Natural killer cell (primary cell): ENCODE measurements at regions not wholly inside any gene's neighbourhood (a gene's known extent, or its start where the extent isn't known, plus 50 kb on each side); places are given as distances from the start of the nearest gene placed in this dataset.
A peak's percentile ranks its signal among the peaks of the same experiment; 100 is the strongest.

Experiments used
- ATAC-seq, 3 donors: fragments of 150-1000 bp in 2 of 3; fragments of 200-7000 bp in 1 of 3; cut with Tn5 transposase; 1 replicate in 1 of 3; 2 replicates in 2 of 3; pipeline ENCODE4 v1.10.0; 2021; ENCODE audit warnings: mild to moderate bottlenecking in 2 of 3, moderate library complexity in 2 of 3
- DNase-seq, 2 donors: peaks; one replicate each; pipeline versions ENCODE4 v3.0.0 to v3.0.0-alpha.2; 2013 to 2021; ENCODE audit warnings: mixed read lengths in 1 of 2
- H3K27ac ChIP-seq: one replicate; pipeline ENCODE4 v1.5.1; 2013; ENCODE audit warnings: mild to moderate bottlenecking, low read length
- H3K27me3 ChIP-seq: one replicate; pipeline ENCODE4 v1.6.1; 2013; ENCODE audit warnings: low read length; ENCODE audit not compliant: control insufficient read depth, insufficient read depth
- H3K36me3 ChIP-seq: one replicate; pipeline ENCODE4 v1.6.1; 2013; ENCODE audit warnings: low read length; ENCODE audit not compliant: control insufficient read depth, insufficient read depth
- H3K4me1 ChIP-seq: one replicate; pipeline ENCODE4 v1.6.1; 2013; ENCODE audit warnings: low read length; ENCODE audit not compliant: control insufficient read depth, insufficient read depth
- H3K4me3 ChIP-seq: one replicate; pipeline ENCODE4 v1.5.1; 2013; ENCODE audit warnings: low read length
- H3K9me3 ChIP-seq: one replicate; pipeline ENCODE4 v1.6.1; 2013; ENCODE audit warnings: low read length; ENCODE audit not compliant: control insufficient read depth, insufficient read depth
- H3K27ac Mint-ChIP-seq, 2 donors: one replicate each; pipeline ENCODE4 v1.8.0; 2022; ENCODE audit warnings: mild to moderate bottlenecking in 2 of 2, mixed read lengths in 2 of 2, moderate library complexity in 1 of 2
- H3K27me3 Mint-ChIP-seq, 2 donors: one replicate each; pipeline ENCODE4 v1.8.0; 2022; ENCODE audit warnings: low read depth in 2 of 2, mixed read lengths in 2 of 2
- H3K36me3 Mint-ChIP-seq: one replicate; pipeline ENCODE4 v1.8.0; 2022; ENCODE audit warnings: mixed read lengths
- H3K4me1 Mint-ChIP-seq, 2 donors: one replicate each; pipeline ENCODE4 v1.8.0; 2022; ENCODE audit warnings: mixed read lengths in 2 of 2
- H3K4me3 Mint-ChIP-seq: one replicate; pipeline ENCODE4 v1.8.0; 2022; ENCODE audit warnings: mild to moderate bottlenecking, moderate library complexity, mixed read lengths
- H3K9me3 Mint-ChIP-seq, 2 donors: one replicate each; pipeline ENCODE4 v1.8.0; 2022; ENCODE audit warnings: mixed read lengths in 2 of 2
- WGBS: methylation state at CpG from one replicate; pipeline ENCODE4 v1.1.7; 2013; ENCODE audit warnings: missing lambda C conversion rate; ENCODE audit not compliant: insufficient coverage; 5-methylcytosine and 5-hydroxymethylcytosine counted together
- intact Hi-C: fragments of 100-400 bp; cut with micrococcal nuclease; formaldehyde crosslinking; loops from one replicate; pipeline ENCODE4 v1.14.2; 2022
- TF ChIP-seq, protein P1 (sequence below): fragments of 200-600 bp; IDR thresholded peaks from one replicate; pipeline ENCODE4 v1.8.0; 2022; ENCODE audit warnings: antibody characterized with exemption

DNA sequence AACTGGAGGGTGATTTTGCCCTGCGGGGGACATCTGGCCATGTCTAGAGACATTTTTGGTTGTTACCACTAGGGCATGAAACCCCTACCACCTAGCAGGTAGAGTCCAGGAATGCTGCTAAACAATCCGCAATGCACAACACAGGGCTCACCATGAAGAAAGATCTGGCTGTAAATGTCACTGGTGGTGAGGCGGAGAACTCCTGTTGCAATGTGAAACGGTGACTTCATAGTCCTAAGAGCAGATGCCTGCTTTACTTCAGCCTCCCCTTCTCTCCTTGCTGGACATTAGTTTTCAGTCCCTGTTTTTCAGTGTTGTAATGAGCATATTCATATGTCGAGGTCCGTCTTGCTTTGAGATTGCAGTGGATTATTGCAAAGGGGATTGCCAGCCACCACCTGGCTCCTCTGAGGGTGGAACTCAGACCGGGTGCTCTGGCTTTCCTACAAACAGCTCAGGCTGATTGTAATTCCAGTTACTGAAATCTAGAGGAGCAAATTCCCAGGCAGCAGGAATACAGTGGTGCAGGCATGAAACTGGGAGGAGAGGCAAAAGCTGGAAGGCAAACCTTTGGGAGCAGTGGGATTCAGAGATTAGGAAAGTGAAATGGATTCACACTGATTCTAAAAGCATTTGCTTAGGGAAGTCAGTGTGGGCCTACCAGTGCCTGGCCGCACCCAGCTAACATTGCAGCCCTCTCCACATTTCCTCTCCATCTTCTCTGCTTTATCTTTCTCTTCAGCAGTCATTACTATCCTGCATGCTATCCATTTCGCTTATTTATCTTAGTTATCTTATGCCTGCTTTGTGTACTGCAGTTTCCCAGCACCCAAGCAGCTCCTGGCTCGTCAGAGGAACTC is 76.1 kb upstream of the PCDH8 start:
- TF ChIP-seq, protein P1, sequence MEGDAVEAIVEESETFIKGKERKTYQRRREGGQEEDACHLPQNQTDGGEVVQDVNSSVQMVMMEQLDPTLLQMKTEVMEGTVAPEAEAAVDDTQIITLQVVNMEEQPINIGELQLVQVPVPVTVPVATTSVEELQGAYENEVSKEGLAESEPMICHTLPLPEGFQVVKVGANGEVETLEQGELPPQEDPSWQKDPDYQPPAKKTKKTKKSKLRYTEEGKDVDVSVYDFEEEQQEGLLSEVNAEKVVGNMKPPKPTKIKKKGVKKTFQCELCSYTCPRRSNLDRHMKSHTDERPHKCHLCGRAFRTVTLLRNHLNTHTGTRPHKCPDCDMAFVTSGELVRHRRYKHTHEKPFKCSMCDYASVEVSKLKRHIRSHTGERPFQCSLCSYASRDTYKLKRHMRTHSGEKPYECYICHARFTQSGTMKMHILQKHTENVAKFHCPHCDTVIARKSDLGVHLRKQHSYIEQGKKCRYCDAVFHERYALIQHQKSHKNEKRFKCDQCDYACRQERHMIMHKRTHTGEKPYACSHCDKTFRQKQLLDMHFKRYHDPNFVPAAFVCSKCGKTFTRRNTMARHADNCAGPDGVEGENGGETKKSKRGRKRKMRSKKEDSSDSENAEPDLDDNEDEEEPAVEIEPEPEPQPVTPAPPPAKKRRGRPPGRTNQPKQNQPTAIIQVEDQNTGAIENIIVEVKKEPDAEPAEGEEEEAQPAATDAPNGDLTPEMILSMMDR, result no peak
- DNase-seq, result no peak
- H3K4me1 Mint-ChIP-seq, result no peaks in the 10 kb centered on the region
- intact Hi-C loops, result no loop called here
- no peak for ATAC-seq
- no peak overlapping the region for H3K4me3 Mint-ChIP-seq
- H3K27ac ChIP-seq, result no peak overlapping the region
- H3K9me3 Mint-ChIP-seq, result no peaks in the 10 kb centered on the region
- H3K4me3 ChIP-seq, result no peak overlapping the region
- H3K36me3 Mint-ChIP-seq, result no peaks in the 10 kb centered on the region
- H3K9me3 ChIP-seq, result no peaks in the 10 kb centered on the region
- no peaks in the 10 kb centered on the region for H3K36me3 ChIP-seq
- WGBS, result 87% methylated on average over 9 of the region's 10 CpGs
- no peaks in the 10 kb centered on the region for H3K4me1 ChIP-seq
- no peaks in the 10 kb centered on the region for H3K27me3 ChIP-seq
- peaks cover 12 to 13% of the 10 kb centered on the region in 2 donors for H3K27me3 Mint-ChIP-seq
- H3K27ac Mint-ChIP-seq, result no peak overlapping the region

GRCh38 chr13:52922961-52923360 is 74.5 kb upstream of the PCDH8 start:
- no peaks in the 10 kb centered on the region for H3K36me3 ChIP-seq
- Mint-ChIP-seq H3K27ac (no peak overlapping the region), H3K4me3 (no peak overlapping the region), H3K4me1 (no peaks in the 10 kb centered on the region), H3K27me3 (peaks cover 12 to 17% of the 10 kb centered on the region in 2 donors), H3K9me3 (no peaks in the 10 kb centered on the region), H3K36me3 (no peaks in the 10 kb centered on the region)
- DNase-seq (no peak), ATAC-seq (no peak)
- TF ChIP-seq, protein P1, result no peak
- H3K4me1 ChIP-seq, result no peaks in the 10 kb centered on the region
- 89% methylated on average over 1 of the region's 1 CpG for WGBS
- H3K27ac ChIP-seq, result no peak overlapping the region
- no peaks in the 10 kb centered on the region for H3K9me3 ChIP-seq
- H3K27me3 ChIP-seq, result no peaks in the 10 kb centered on the region
- intact Hi-C loops, result no loop called here
- H3K4me3 ChIP-seq, result no peak overlapping the region

- Histone ChIP-seq H3K27ac (no peak overlapping the region), H3K4me3 (no peak overlapping the region), H3K9me3 (no peaks in the 10 kb centered on the region), H3K4me1 (no peaks in the 10 kb centered on the region), H3K27me3 (no peaks in the 10 kb centered on the region), H3K36me3 (no peaks in the 10 kb centered on the region)
- ATAC-seq, result no peak
- Mint-ChIP-seq H3K27ac (no peak overlapping the region), H3K36me3 (no peaks in the 10 kb centered on the region), H3K27me3 (peaks cover 16 to 22% of the 10 kb centered on the region in 2 donors), H3K4me3 (no peak overlapping the region), H3K9me3 (peaks cover 0 to 2% of the 10 kb centered on the region in 2 donors), H3K4me1 (no peaks in the 10 kb centered on the region)
- intact Hi-C loops, result no loop called here
- TF ChIP-seq, protein P1, result no peak
- WGBS, result 11% methylated on average over 3 of the region's 3 CpGs
- DNase-seq, result peak in 1 of 2 donors; percentile 2
These were observed 72.8 kb upstream of the PCDH8 start for GRCh38 chr13:52921194-52921593.
